Activated CD8-positive, alpha-beta memory T cell treated with anti-CD3 and anti-CD28 coated beads for 36 hours (primary cell): ENCODE measurements at regions not wholly inside any gene's neighbourhood (a gene's known extent, or its start where the extent isn't known, plus 50 kb on each side); places are given as distances from the start of the nearest gene placed in this dataset.
"Not testable (repeated sequence)": the region's sequence is repeated elsewhere in the genome, so short reads cannot be mapped to it uniquely, and the experiment has no call there.

Experiments used
- CTCF ChIA-PET: fragments of 350-600 bp; sonication (Branson Sonifier 250); formaldehyde crosslinking; loops from one replicate; lab custom pipeline; 2021; ENCODE audit warnings: antibody characterized with exemption; lab: Charles Lee
- POLR2A ChIA-PET: fragments of 350-600 bp; sonication (Branson Sonifier 250); formaldehyde crosslinking; loops from one replicate; lab custom pipeline; 2021; ENCODE audit warnings: antibody characterized with exemption; lab: Charles Lee

GRCh38 chr14:97109234-97109633 is 312.1 kb downstream of the VRK1 start:
- ChIA-PET POLR2A (interaction anchor here (0.6 kb wide), 1 partner anchor 299 kb away, joined by 6 read pairs; no protein-coding TSS in a partner anchor), CTCF (no interaction called here)

DNA sequence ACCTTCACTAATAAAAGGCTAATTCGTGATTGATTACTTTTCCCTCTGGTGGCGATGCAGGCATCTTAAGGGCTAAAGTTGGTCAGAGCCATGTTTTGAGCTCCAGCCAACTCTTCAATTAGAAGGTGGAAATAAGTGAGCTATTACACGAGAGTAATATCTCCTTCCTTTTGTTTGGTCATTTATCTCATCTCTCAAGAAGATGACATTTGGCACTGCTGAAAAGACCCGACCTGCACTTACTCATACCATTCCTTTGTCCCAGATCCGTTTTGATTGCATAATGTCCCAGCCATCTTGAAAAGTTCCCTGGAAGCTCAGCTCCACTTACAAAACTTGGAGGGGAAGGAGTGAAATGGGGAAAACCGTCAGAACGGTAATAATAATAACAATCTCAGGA is 316.2 kb downstream of the VRK1 start:
- ChIA-PET CTCF (no interaction called here), POLR2A (no interaction called here)

DNA sequence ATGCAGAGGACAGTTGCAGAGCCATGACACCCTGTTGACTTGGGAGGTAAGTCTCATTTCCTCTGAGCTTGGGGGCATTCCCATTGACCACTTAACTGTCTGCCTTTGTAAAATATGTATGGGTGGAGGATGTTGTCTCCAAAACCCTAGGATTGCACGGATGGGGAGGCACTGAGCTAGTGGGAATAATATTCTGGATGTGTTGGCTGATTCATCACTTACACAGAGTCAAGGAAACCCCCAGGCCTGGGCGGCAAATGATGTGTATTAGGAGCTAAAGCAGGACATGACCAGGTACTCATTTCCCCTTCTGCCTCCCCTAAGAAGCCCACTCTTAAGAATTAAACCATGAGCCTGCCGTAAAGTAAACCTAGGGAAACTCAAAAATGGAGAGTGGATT is 319.4 kb downstream of the VRK1 start:
- CTCF ChIA-PET, result no interaction called here

DNA sequence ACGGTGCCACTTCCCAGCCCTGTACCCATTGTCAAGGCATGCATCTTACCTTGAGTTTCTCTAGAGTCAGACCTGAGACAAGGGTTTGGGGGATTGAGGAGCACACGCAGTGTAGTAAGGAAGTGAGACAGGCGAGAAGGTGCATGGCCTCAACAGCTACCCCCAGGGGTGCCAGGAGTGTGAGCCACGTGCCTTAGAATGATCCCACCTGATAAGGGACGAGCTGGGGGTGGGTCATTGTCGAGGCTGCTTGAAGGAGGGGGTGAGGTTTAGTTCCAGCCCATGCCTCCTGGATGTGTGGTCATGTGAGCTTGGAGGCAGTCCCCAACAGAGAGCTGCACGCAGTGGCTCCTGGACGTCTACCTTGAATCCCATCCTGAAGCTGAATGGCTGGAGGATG is 320.5 kb downstream of the VRK1 start:
- ChIA-PET CTCF (no interaction called here), POLR2A (no interaction called here)

More for the DNA sequence above, 319.4 kb downstream of the VRK1 start:
- POLR2A ChIA-PET, result no interaction called here

DNA sequence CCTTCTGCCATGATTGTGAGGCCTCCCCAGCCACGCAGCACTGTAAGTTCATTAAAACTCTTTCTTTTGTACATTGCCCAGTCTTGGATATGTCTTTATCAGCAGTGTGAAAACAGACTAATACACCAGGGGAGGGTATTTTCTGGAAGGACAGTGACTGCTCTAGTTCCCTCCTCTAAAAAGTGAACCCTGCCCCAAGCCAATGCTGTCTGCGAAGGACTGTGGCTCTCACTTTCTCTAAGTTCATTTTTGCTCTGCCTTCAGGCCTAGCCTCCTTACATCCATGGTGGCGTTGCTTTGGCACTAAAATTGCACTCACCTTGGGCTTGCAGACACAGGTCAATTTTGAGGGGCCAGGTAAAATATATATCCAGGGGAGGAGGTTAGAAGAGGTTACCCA is 323.0 kb downstream of the VRK1 start:
- ChIA-PET CTCF (no interaction called here), POLR2A (no interaction called here)

- ChIA-PET CTCF (no interaction called here), POLR2A (no interaction called here)
These were observed 323.4 kb downstream of the VRK1 start for GRCh38 chr14:97120611-97121031.

- POLR2A ChIA-PET, result no interaction called here
- CTCF ChIA-PET, result no interaction called here
These were observed 332.5 kb downstream of the VRK1 start for GRCh38 chr14:97129639-97130038.

- POLR2A ChIA-PET, CTCF ChIA-PET: not testable (repeated sequence)
These were observed 338.7 kb downstream of the VRK1 start for GRCh38 chr14:97135847-97136246.

- ChIA-PET POLR2A (no interaction called here), CTCF (interaction anchor here (0.6 kb wide), 1 partner anchor 271 kb away, joined by 4 read pairs; no protein-coding TSS in a partner anchor)
These were observed 340.5 kb downstream of the VRK1 start for GRCh38 chr14:97137705-97138104.

GRCh38 chr14:97138801-97139200 is 341.6 kb downstream of the VRK1 start:
- ChIA-PET POLR2A (no interaction called here), CTCF (interaction anchor here (1.1 kb wide), 2 partner anchors 13 to 16 kb away, joined by 3 read pairs; no protein-coding TSS in a partner anchor)

DNA sequence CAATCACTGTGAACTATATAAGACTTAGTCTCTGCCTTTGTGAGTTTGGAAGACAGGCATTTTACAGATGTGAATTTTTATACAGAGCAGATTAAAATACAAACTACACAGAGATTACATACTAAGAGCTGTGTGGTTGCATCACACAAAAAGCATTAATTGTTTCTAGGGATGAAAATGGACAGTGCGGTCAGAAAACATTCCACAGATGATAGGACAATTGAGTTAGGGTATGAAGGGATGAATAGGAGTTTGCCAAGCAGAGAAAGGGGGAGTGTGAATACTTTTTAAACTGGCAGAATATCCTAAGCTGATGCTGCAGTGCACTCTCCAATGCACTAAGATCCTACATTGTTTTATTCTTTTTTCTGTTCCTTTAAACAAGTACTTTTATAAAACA is 345.8 kb downstream of the VRK1 start:
- CTCF ChIA-PET, result no interaction called here
- POLR2A ChIA-PET, result no interaction called here

- POLR2A ChIA-PET, result no interaction called here
- CTCF ChIA-PET, result no interaction called here
These were observed 346.3 kb downstream of the VRK1 start for GRCh38 chr14:97143456-97143855.

- CTCF ChIA-PET, POLR2A ChIA-PET: not testable (repeated sequence)
These were observed 350.8 kb downstream of the VRK1 start for GRCh38 chr14:97148021-97148420.

GRCh38 chr14:97149775-97150174 is 352.6 kb downstream of the VRK1 start:
- ChIA-PET POLR2A (no interaction called here), CTCF (no interaction called here)

- CTCF ChIA-PET, result no interaction called here
These were observed 356.3 kb downstream of the VRK1 start for GRCh38 chr14:97153527-97153926.

GRCh38 chr14:97155320-97155719 is 358.1 kb downstream of the VRK1 start:
- CTCF ChIA-PET, result interaction anchor here (0.6 kb wide), 1 partner anchor 429 kb away, joined by 3 read pairs; no protein-coding TSS in a partner anchor
- POLR2A ChIA-PET, result no interaction called here

More at GRCh38 chr14:97153527-97153926, 356.3 kb downstream of the VRK1 start:
- POLR2A ChIA-PET, result no interaction called here

DNA sequence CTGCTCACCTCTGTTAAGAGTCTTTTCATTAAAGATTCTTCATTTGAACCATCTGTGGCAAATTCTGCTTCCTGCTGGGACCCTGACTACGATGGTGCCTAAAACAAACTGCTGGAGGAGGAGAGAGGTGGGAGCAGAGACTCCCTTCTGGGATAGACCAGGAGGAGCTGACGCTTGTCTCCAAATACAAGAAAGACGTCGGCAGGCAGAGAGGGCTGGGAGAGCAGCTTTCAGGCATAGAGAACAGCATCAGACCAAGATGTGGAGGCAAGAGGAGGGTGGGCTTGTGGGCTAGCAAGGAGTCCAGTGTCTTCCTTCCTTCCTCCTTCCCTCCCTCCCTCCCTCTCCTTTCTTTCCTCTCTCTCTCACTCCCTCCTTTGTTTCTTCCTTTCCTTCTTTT is 358.6 kb downstream of the VRK1 start:
- ChIA-PET CTCF (no interaction called here), POLR2A (no interaction called here)

GRCh38 chr14:97156705-97157104 is 359.5 kb downstream of the VRK1 start:
- POLR2A ChIA-PET, result no interaction called here
- CTCF ChIA-PET, result no interaction called here

- POLR2A ChIA-PET, result no interaction called here
- CTCF ChIA-PET, result no interaction called here
These were observed 360.9 kb downstream of the VRK1 start for GRCh38 chr14:97158102-97158501.

GRCh38 chr14:97159124-97159523 is 361.9 kb downstream of the VRK1 start:
- POLR2A ChIA-PET, result no interaction called here
- CTCF ChIA-PET, result no interaction called here

GRCh38 chr14:97162621-97163020 is 365.4 kb downstream of the VRK1 start:
- ChIA-PET CTCF (no interaction called here), POLR2A (no interaction called here)

DNA sequence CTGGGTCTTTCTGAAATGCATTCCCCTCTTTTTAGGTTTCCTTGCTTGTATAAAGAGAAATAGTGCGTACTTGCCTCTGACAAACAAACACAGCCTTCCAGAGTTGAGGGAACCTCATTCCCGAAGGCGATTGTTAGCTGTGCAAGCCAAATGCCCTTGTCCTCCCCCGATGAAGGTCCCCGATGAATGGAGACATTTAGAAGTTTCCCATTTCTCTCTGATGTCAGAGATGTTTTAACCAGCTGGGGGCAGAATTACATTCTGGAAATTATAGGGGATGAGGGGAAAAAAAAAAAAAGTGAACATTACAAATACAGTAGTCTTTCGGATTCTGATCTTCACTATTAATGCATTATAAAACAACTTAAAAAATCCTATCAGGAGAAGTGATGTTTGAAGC is 366.8 kb downstream of the VRK1 start:
- CTCF ChIA-PET, result no interaction called here
- POLR2A ChIA-PET, result no interaction called here
